HFFc6 (cell line): ENCODE measurements at regions not wholly inside any gene's neighbourhood (a gene's known extent, or its start where the extent isn't known, plus 50 kb on each side); places are given as distances from the start of the nearest gene placed in this dataset.

Source experiments
- DNase-seq: peaks from one replicate; pipeline ENCODE4 v3.0.0-alpha.2; 2018
- H3K27ac Mint-ChIP-seq: 2 replicates; pipeline ENCODE4 v1.8.0; 2020; ENCODE audit warnings: mild to moderate bottlenecking, mixed read lengths
- H3K27me3 Mint-ChIP-seq: 2 replicates; pipeline ENCODE4 v1.8.0; 2021; ENCODE audit warnings: mild to moderate bottlenecking, moderate library complexity, mixed read lengths; ENCODE audit not compliant: insufficient read depth
- H3K36me3 Mint-ChIP-seq: 2 replicates; pipeline ENCODE4 v1.8.0; 2021; ENCODE audit warnings: low read depth, mixed read lengths
- H3K4me1 Mint-ChIP-seq: 2 replicates; pipeline ENCODE4 v1.8.0; 2020; ENCODE audit warnings: low read depth, mixed read lengths
- H3K4me3 Mint-ChIP-seq: 2 replicates; pipeline ENCODE4 v1.8.0; 2020; ENCODE audit warnings: mild to moderate bottlenecking, moderate library complexity, mixed read lengths
- H3K9me3 Mint-ChIP-seq: 2 replicates; pipeline ENCODE4 v1.8.0; 2020; ENCODE audit warnings: mild to moderate bottlenecking, mixed read lengths
- CTCF ChIP-seq: fragments of 200-600 bp; sonication (generic); IDR thresholded peaks from 2 replicates; pipeline ENCODE4 v1.5.0; 2021; ENCODE audit warnings: antibody characterized with exemption, mild to moderate bottlenecking

GRCh38 chr3:162546910-162547309 is 1050.3 kb downstream of the OTOL1 start:
- Mint-ChIP-seq H3K27me3 (no peaks in the 10 kb centered on the region; the same call in 1 of the 2 replicates), H3K4me3 (no peak overlapping the region), H3K9me3 (no peaks in the 10 kb centered on the region), H3K4me1 (no peaks in the 10 kb centered on the region), H3K36me3 (no peaks in the 10 kb centered on the region), H3K27ac (no peak overlapping the region)
- DNase-seq: no peak
- TF ChIP-seq CTCF: no peak

GRCh38 chr3:162547321-162547720 is 1050.7 kb downstream of the OTOL1 start:
- Mint-ChIP-seq H3K27me3 (no peaks in the 10 kb centered on the region; the same call in 1 of the 2 replicates), H3K4me1 (no peaks in the 10 kb centered on the region), H3K4me3 (no peak overlapping the region), H3K27ac (no peak overlapping the region), H3K9me3 (no peaks in the 10 kb centered on the region), H3K36me3 (no peaks in the 10 kb centered on the region)
- DNase-seq: no peak
- no peak for TF ChIP-seq CTCF

- TF ChIP-seq CTCF: no peak
- Mint-ChIP-seq H3K27me3 (no peaks in the 10 kb centered on the region), H3K9me3 (no peaks in the 10 kb centered on the region), H3K4me3 (no peak overlapping the region), H3K27ac (no peak overlapping the region), H3K36me3 (no peaks in the 10 kb centered on the region), H3K4me1 (no peaks in the 10 kb centered on the region)
- DNase-seq: no peak
Measured at GRCh38 chr3:162555761-162556160, 1059.2 kb downstream of the OTOL1 start.

GRCh38 chr3:162558016-162558415 is 1061.4 kb downstream of the OTOL1 start:
- no peak for DNase-seq
- H3K4me3 Mint-ChIP-seq: no peak overlapping the region
- H3K27me3 Mint-ChIP-seq: no peaks in the 10 kb centered on the region
- H3K4me1 Mint-ChIP-seq: no peaks in the 10 kb centered on the region
- no peak for TF ChIP-seq CTCF
- H3K27ac Mint-ChIP-seq: no peak overlapping the region
- no peaks in the 10 kb centered on the region for H3K36me3 Mint-ChIP-seq
- H3K9me3 Mint-ChIP-seq: no peaks in the 10 kb centered on the region

GRCh38 chr3:162568706-162569105 is 1072.1 kb downstream of the OTOL1 start:
- no peaks in the 10 kb centered on the region for H3K36me3 Mint-ChIP-seq
- peaks cover 3% of the 10 kb centered on the region; the same call in 1 of the 2 replicates for H3K27me3 Mint-ChIP-seq
- DNase-seq: no peak
- H3K27ac Mint-ChIP-seq: no peak overlapping the region
- H3K9me3 Mint-ChIP-seq: no peaks in the 10 kb centered on the region
- TF ChIP-seq CTCF: no peak
- no peak overlapping the region for H3K4me3 Mint-ChIP-seq
- H3K4me1 Mint-ChIP-seq: no peaks in the 10 kb centered on the region

DNA sequence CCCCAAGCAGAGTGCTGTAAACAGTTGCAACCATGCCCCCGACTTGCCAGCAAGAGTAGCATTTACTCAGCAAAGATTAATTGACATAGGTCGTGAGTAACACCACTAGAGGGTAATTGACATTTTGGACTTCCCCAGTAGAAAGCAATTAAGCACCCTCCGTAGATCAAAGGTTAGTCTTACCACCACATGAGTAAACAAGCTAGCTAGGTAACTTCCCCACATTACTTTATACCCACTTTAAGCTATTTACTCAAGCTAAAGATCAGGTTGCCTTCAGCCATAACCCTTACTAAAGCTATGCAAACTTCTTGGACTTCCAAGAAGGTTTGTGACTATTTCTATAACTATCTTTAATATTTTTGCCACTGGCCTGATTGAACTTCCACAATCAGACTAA is 1072.7 kb downstream of the OTOL1 start:
- no peak for DNase-seq
- Mint-ChIP-seq H3K36me3 (no peaks in the 10 kb centered on the region), H3K4me3 (no peak overlapping the region), H3K27ac (no peak overlapping the region), H3K4me1 (no peaks in the 10 kb centered on the region), H3K27me3 (peaks cover 3% of the 10 kb centered on the region; the same call in 1 of the 2 replicates), H3K9me3 (no peaks in the 10 kb centered on the region)
- no peak for TF ChIP-seq CTCF
